ENCODE measurements at regions not wholly inside any gene's neighbourhood (a gene's known extent, or its start where the extent isn't known, plus 50 kb on each side); places are given as distances from the start of the nearest gene placed in this dataset.

GRCh38 chr4:120348521-120348920 lies 281.9 kb upstream of the MAD2L1 start:
- TF ChIP-seq EZH2 (IDR thresholded peaks at IDR 0.05) (no peak), POLR2AphosphoS5 (IDR thresholded peaks at IDR 0.05; ENCODE audit: borderline replicate concordance, low read depth, low read length) (no peak), FOXP2 (optimal IDR thresholded peaks at IDR 0.05; ENCODE audit: control extremely low read depth, extremely low read length, insufficient read depth) (no peak)
